ENCODE measurements at regions not wholly inside any gene's neighbourhood (a gene's known extent, or its start where the extent isn't known, plus 50 kb on each side); places are given as distances from the start of the nearest gene placed in this dataset.

DNA sequence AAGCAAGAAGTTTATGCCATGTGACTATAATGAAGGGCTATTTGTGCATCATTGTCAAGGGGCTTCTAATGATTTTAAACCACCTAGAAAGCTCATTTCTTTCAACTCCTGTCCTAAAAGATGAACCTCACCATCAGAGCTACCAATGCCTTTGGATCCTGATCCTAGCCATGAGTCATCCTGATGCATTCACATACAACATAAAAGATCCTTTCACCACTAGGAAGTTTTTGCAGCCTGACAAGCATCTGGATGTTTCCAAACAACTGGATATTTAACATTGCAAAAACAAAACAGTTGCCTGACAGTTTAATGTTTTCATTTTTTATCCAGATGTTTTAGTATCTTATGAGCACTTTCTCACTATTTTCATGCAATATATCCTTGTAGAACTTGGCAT, 425.3 kb downstream of the MBD2 start:
- TF ChIP-seq, protein P1, sequence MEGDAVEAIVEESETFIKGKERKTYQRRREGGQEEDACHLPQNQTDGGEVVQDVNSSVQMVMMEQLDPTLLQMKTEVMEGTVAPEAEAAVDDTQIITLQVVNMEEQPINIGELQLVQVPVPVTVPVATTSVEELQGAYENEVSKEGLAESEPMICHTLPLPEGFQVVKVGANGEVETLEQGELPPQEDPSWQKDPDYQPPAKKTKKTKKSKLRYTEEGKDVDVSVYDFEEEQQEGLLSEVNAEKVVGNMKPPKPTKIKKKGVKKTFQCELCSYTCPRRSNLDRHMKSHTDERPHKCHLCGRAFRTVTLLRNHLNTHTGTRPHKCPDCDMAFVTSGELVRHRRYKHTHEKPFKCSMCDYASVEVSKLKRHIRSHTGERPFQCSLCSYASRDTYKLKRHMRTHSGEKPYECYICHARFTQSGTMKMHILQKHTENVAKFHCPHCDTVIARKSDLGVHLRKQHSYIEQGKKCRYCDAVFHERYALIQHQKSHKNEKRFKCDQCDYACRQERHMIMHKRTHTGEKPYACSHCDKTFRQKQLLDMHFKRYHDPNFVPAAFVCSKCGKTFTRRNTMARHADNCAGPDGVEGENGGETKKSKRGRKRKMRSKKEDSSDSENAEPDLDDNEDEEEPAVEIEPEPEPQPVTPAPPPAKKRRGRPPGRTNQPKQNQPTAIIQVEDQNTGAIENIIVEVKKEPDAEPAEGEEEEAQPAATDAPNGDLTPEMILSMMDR (conservative IDR thresholded peaks at IDR 0.05 in 1 of 2, IDR thresholded peaks at IDR 0.05 in 1 of 2; ENCODE audit: low read depth in 1 of 2, low read length in 2 of 2), result no peak
- TF ChIP-seq EZH2 (IDR thresholded peaks at IDR 0.05; ENCODE audit: low read length, missing control alignments), result no peak

Data from fibroblast of lung (primary cell).